ENCODE measurements at regions not wholly inside any gene's neighbourhood (a gene's known extent, or its start where the extent isn't known, plus 50 kb on each side); places are given as distances from the start of the nearest gene placed in this dataset.
A peak's percentile ranks its signal among the peaks of the same experiment; 100 is the strongest.

DNA sequence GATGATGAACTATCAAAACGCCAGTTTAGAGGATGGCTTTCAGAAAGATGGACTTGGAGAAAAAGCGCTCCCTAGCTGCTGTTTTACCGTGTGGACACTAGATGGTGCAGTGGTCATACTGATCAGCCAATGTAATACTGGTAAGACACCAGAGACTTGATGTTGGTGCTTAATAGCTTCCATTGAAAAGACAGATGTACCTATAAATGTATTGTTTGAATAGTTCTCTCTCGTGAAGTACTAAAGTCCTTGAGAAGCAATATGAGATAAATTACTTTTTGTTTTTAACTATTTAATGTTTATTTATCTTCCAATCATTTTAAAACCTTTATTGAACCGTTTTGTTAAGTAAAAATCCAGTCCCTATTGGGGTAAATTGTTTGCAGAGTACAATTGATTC, 63.9 kb upstream of the FUCA2 start:
- Mint-ChIP-seq H3K27ac (ENCODE audit: unreplicated experiment) (no peak overlapping the region), H3K4me3 (ENCODE audit: unreplicated experiment) (no peak overlapping the region), H3K27me3 (ENCODE audit: unreplicated experiment) (no peaks in the 10 kb centered on the region), H3K9me3 (ENCODE audit: unreplicated experiment) (no peaks in the 10 kb centered on the region), H3K4me1 (ENCODE audit: unreplicated experiment) (no peaks in the 10 kb centered on the region), H3K36me3 (ENCODE audit: low read depth, unreplicated experiment) (peaks cover 7% of the 10 kb centered on the region)
- DNase-seq (ENCODE audit: low spot score) = peak; percentile 57
- TF ChIP-seq, protein P1, sequence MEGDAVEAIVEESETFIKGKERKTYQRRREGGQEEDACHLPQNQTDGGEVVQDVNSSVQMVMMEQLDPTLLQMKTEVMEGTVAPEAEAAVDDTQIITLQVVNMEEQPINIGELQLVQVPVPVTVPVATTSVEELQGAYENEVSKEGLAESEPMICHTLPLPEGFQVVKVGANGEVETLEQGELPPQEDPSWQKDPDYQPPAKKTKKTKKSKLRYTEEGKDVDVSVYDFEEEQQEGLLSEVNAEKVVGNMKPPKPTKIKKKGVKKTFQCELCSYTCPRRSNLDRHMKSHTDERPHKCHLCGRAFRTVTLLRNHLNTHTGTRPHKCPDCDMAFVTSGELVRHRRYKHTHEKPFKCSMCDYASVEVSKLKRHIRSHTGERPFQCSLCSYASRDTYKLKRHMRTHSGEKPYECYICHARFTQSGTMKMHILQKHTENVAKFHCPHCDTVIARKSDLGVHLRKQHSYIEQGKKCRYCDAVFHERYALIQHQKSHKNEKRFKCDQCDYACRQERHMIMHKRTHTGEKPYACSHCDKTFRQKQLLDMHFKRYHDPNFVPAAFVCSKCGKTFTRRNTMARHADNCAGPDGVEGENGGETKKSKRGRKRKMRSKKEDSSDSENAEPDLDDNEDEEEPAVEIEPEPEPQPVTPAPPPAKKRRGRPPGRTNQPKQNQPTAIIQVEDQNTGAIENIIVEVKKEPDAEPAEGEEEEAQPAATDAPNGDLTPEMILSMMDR (IDR thresholded peaks at IDR 0.05; ENCODE audit: unreplicated experiment) = peak; percentile 68

DNA sequence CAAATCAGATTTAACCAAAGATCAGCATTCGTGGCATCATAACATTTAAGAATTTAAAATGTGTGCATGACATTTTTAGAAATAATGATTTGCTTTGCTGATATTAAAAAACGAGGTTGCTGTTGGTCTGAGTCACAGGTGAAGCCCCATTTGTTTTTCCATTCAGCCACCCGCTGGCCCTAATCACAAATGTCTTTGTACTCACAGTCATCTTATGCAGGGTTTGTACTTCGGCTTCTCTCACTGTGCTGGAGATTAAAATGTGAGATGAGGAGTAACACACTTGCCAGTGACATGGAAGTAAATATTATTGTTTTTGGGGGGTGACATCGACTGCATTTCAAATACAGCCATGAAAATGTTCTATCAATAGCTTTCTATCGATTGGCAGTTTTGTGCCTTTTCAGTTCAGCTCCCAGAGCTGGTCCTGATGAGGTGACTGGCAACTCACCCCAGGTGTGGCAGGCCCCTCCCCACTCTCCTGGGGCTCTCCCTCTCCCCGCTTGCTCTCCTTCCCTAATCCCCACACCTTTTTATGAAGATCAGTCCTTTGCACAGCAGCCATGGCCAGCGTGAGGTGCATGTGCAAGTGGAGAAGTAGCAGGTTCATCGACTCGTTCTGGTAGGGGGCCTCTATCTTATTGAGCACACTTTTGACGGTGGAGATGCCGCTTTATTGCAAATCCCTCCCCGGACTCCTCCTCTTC, 58.8 kb upstream of the FUCA2 start:
- peaks cover 4% of the 10 kb centered on the region for H3K27me3 Mint-ChIP-seq (ENCODE audit: unreplicated experiment)
- no peaks in the 10 kb centered on the region for H3K36me3 Mint-ChIP-seq (ENCODE audit: low read depth, unreplicated experiment)
- H3K4me1 Mint-ChIP-seq (ENCODE audit: unreplicated experiment) = no peaks in the 10 kb centered on the region
- no peak overlapping the region for H3K4me3 Mint-ChIP-seq (ENCODE audit: unreplicated experiment)
- H3K9me3 Mint-ChIP-seq (ENCODE audit: unreplicated experiment) = no peaks in the 10 kb centered on the region
- DNase-seq (ENCODE audit: low spot score) = no peak
- no peak overlapping the region for H3K27ac Mint-ChIP-seq (ENCODE audit: unreplicated experiment)
- TF ChIP-seq, protein P1 (IDR thresholded peaks at IDR 0.05; ENCODE audit: unreplicated experiment) = no peak

DNA sequence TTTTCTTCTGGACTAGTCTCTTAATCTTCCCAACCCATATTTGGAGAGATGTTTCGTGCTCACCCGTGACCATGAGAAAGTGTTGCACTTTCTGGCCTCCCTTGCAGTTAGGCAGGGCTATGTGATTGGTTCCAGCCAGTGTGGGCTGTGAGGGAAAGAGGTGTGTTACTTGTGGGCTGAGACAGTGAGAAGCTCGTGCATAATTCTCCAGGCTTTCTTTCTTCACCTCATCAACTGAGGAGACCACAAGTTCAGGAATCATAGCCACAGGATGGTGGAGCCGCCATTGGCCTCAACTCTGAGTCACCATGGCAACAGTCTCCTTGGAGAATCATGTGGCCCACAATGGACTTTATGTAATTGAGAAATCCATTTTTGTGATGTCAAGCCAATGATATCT, 57.5 kb upstream of the FUCA2 start:
- H3K4me3 Mint-ChIP-seq (ENCODE audit: unreplicated experiment) = no peak overlapping the region
- no peak overlapping the region for H3K27ac Mint-ChIP-seq (ENCODE audit: unreplicated experiment)
- H3K9me3 Mint-ChIP-seq (ENCODE audit: unreplicated experiment) = no peaks in the 10 kb centered on the region
- no peaks in the 10 kb centered on the region for H3K4me1 Mint-ChIP-seq (ENCODE audit: unreplicated experiment)
- TF ChIP-seq, protein P1 (IDR thresholded peaks at IDR 0.05; ENCODE audit: unreplicated experiment) = no peak
- no peaks in the 10 kb centered on the region for H3K36me3 Mint-ChIP-seq (ENCODE audit: low read depth, unreplicated experiment)
- H3K27me3 Mint-ChIP-seq (ENCODE audit: unreplicated experiment) = peaks cover 4% of the 10 kb centered on the region
- no peak for DNase-seq (ENCODE audit: low spot score)

DNA sequence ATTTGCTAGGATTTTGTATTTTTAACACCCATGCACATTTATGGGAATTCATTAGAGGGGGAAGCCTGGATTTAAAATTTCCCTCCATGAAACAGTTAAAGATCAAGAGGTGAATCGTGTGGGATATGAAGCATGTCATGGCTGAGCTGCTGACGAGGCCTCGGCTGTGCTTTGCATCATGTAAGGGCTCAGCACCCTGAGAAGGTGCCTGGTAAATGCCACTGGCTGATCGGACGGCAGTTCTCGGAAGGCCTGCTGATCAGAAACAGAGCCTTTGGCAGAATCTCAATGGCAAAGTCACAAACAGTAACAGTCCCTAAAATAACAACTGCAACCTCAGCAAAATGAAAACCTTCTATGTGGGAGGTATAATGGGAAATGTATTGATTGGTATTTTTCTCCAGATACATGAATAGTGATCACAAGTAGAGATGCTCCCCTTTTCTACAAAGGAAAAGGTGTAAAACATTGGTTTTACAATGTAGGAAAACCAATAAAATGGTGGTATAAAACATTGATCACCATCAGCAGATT, 53.0 kb upstream of the FUCA2 start:
- peaks cover 4% of the 10 kb centered on the region for H3K27me3 Mint-ChIP-seq (ENCODE audit: unreplicated experiment)
- H3K4me1 Mint-ChIP-seq (ENCODE audit: unreplicated experiment) = peaks cover 3% of the 10 kb centered on the region

DNA sequence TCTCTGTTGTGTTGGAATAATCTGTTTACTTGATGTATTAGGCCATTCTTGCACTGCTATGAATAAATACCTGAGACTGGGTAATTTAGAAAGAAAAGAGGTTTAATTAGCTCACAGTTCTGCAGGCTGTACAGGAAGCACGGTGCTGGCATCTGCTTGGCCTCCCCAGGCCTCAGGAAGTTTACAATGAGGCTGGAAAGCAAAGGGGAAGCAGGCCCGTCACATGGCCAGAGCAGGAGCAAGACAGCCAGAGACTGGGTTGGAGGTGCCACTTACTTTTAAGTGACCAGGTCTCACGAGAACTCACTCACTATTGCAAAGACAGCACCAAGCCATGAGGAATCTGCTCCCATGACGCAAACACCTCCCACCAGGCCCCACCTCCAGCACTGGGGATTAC, 50.6 kb upstream of the FUCA2 start:
- H3K4me1 Mint-ChIP-seq (ENCODE audit: unreplicated experiment) = peaks cover 3% of the 10 kb centered on the region
- no peak overlapping the region for H3K4me3 Mint-ChIP-seq (ENCODE audit: unreplicated experiment)
- H3K36me3 Mint-ChIP-seq (ENCODE audit: low read depth, unreplicated experiment) = peaks cover 3% of the 10 kb centered on the region
- H3K27ac Mint-ChIP-seq (ENCODE audit: unreplicated experiment) = no peak overlapping the region
- no peak for DNase-seq (ENCODE audit: low spot score)
- peaks cover 6% of the 10 kb centered on the region for H3K27me3 Mint-ChIP-seq (ENCODE audit: unreplicated experiment)
- no peaks in the 10 kb centered on the region for H3K9me3 Mint-ChIP-seq (ENCODE audit: unreplicated experiment)
- TF ChIP-seq, protein P1 (IDR thresholded peaks at IDR 0.05; ENCODE audit: unreplicated experiment) = no peak

More for the DNA sequence above, 53.0 kb upstream of the FUCA2 start:
- no peaks in the 10 kb centered on the region for H3K9me3 Mint-ChIP-seq (ENCODE audit: unreplicated experiment)
- H3K4me3 Mint-ChIP-seq (ENCODE audit: unreplicated experiment) = no peak overlapping the region
- H3K36me3 Mint-ChIP-seq (ENCODE audit: low read depth, unreplicated experiment) = peaks cover 3% of the 10 kb centered on the region
- no peak for DNase-seq (ENCODE audit: low spot score)
- H3K27ac Mint-ChIP-seq (ENCODE audit: unreplicated experiment) = no peak overlapping the region
- TF ChIP-seq, protein P1 (IDR thresholded peaks at IDR 0.05; ENCODE audit: unreplicated experiment) = no peak

All from endothelial cell (in vitro differentiated cells).